IMR-90 (cell line): ENCODE measurements at regions not wholly inside any gene's neighbourhood (a gene's known extent, or its start where the extent isn't known, plus 50 kb on each side); places are given as distances from the start of the nearest gene placed in this dataset.

ENCODE experiments used
- ATAC-seq: fragments of 200-7000 bp; cut with Tn5 transposase; 2 replicates; pipeline ENCODE4 v1.9.1; 2020; ENCODE audit warnings: low read depth, mild to moderate bottlenecking, moderate library complexity
- BruUV-seq: library from RNA; stranded (reverse); fragments of 400-500 nt; replicated peaks from 2 replicates; lab custom pipeline; 2021; lab: Mats Ljungman, UMichigan
- CTCF ChIA-PET: fragments of 300-600 bp; formaldehyde crosslinking; extraction: SDS; loops from one replicate; lab custom pipeline; 2021; ENCODE audit warnings: antibody characterized with exemption; lab: Yijun Ruan, JAX
- POLR2A ChIA-PET: fragments of 300-600 bp; sonication (Branson Sonifier 250); formaldehyde crosslinking; loops from one replicate; lab custom pipeline; 2022; ENCODE audit warnings: antibody characterized with exemption; ENCODE audit not compliant: unreplicated experiment; lab: Charles Lee
- DNase-seq: peaks from one replicate; pipeline ENCODE4 v3.0.0; 2013
- H2AFZ ChIP-seq: replicated peaks from 2 replicates; pipeline ENCODE3; 2013; ENCODE audit warnings: low read length, mild to moderate bottlenecking; ENCODE audit not compliant: poor library complexity
- H2AK5ac ChIP-seq: 2 replicates; pipeline ENCODE4 v1.6.1; 2013; ENCODE audit warnings: low read depth, low read length, inconsistent platforms
- H2AK9ac ChIP-seq: replicated peaks from 2 replicates; pipeline ENCODE3; 2013; ENCODE audit warnings: mild to moderate bottlenecking, low read depth, low read length, moderate library complexity; ENCODE audit not compliant: poor library complexity
- H2BK120ac ChIP-seq: 2 replicates; pipeline ENCODE4 v1.6.1; 2013; ENCODE audit warnings: low read depth, low read length, inconsistent platforms
- H2BK15ac ChIP-seq: 3 replicates; pipeline ENCODE4 v1.6.1; 2013; ENCODE audit warnings: low read depth, low read length, inconsistent platforms
- H2BK20ac ChIP-seq: 2 replicates; pipeline ENCODE4 v1.6.1; 2013; ENCODE audit warnings: low read depth, mild to moderate bottlenecking, inconsistent platforms, low read length, moderate library complexity
- H2BK5ac ChIP-seq: 2 replicates; pipeline ENCODE4 v1.6.1; 2013; ENCODE audit warnings: mild to moderate bottlenecking, low read depth, low read length, inconsistent platforms; ENCODE audit not compliant: poor library complexity, severe bottlenecking
- H3K14ac ChIP-seq: replicated peaks from 2 replicates; pipeline ENCODE4 v1.6.1; 2013; ENCODE audit warnings: low read depth, low read length, inconsistent platforms
- H3K18ac ChIP-seq: 2 replicates; pipeline ENCODE4 v1.6.1; 2013; ENCODE audit warnings: low read depth, low read length, control low read depth
- H3K23ac ChIP-seq: 2 replicates; pipeline ENCODE4 v1.6.1; 2013; ENCODE audit warnings: low read depth, low read length, inconsistent platforms
- H3K27ac ChIP-seq: 2 replicates; pipeline ENCODE4 v1.5.1; 2013; ENCODE audit warnings: mild to moderate bottlenecking, control low read depth, low read length; ENCODE audit not compliant: insufficient read depth
- H3K27me3 ChIP-seq: 2 replicates; pipeline ENCODE4 v1.6.1; 2013; ENCODE audit warnings: low read length; ENCODE audit not compliant: control insufficient read depth, insufficient read depth
- H3K36me3 ChIP-seq: 2 replicates; pipeline ENCODE4 v1.6.1; 2013; ENCODE audit warnings: low read length, mixed read lengths; ENCODE audit not compliant: control insufficient read depth, insufficient read depth
- H3K4ac ChIP-seq: 2 replicates; pipeline ENCODE4 v1.6.1; 2013; ENCODE audit warnings: low read depth, low read length, inconsistent platforms
- H3K4me1 ChIP-seq: 2 replicates; pipeline ENCODE4 v1.6.1; 2013; ENCODE audit warnings: low read length, mixed read lengths; ENCODE audit not compliant: control insufficient read depth, insufficient read depth
- H3K4me2 ChIP-seq: 2 replicates; pipeline ENCODE4 v1.6.1; 2013; ENCODE audit warnings: low read depth, mild to moderate bottlenecking, control low read depth, low read length, moderate library complexity
- H3K4me3 ChIP-seq: 2 replicates; pipeline ENCODE4 v1.5.1; 2013; ENCODE audit warnings: low read depth, mild to moderate bottlenecking, control low read depth, low read length, moderate library complexity; ENCODE audit not compliant: insufficient read depth
- H3K56ac ChIP-seq: 2 replicates; pipeline ENCODE4 v1.6.1; 2013; ENCODE audit warnings: low read length, inconsistent platforms; ENCODE audit not compliant: insufficient read depth; ENCODE audit errors: extremely low read depth
- H3K79me1 ChIP-seq, 2 experiments: 2 replicates each; pipeline ENCODE4 v1.6.1; 2013; ENCODE audit warnings: low read length in 2 of 2, inconsistent platforms in 1 of 2, low read depth in 1 of 2
- H3K9ac ChIP-seq: 2 replicates; pipeline ENCODE4 v1.6.1; 2013; ENCODE audit warnings: low read depth, low read length, control low read depth
- H3K9me1 ChIP-seq: 2 replicates; pipeline ENCODE4 v1.6.1; 2013; ENCODE audit warnings: low read length, inconsistent platforms; ENCODE audit not compliant: insufficient read depth
- H3K9me3 ChIP-seq: 2 replicates; pipeline ENCODE4 v1.6.1; 2013; ENCODE audit warnings: low read length; ENCODE audit not compliant: control insufficient read depth, insufficient read depth
- H4K20me1 ChIP-seq: 2 replicates; pipeline ENCODE4 v1.6.1; 2013; ENCODE audit warnings: low read length, inconsistent platforms; ENCODE audit not compliant: insufficient read depth
- H4K5ac ChIP-seq: 2 replicates; pipeline ENCODE4 v1.6.1; 2013; ENCODE audit warnings: mild to moderate bottlenecking, low read depth, low read length, control low read depth
- H4K8ac ChIP-seq, 2 experiments: 2 replicates each; pipeline ENCODE4 v1.6.1; 2013; ENCODE audit warnings: low read depth in 2 of 2, low read length in 2 of 2, control low read depth in 1 of 2, inconsistent platforms in 1 of 2
- H4K91ac ChIP-seq: 2 replicates; pipeline ENCODE4 v1.6.1; 2013; ENCODE audit warnings: low read depth, low read length, inconsistent platforms; ENCODE audit not compliant: insufficient read depth
- BHLHE40 ChIP-seq: fragments of 150-350 bp; IDR thresholded peaks from 2 replicates; pipeline ENCODE4 v1.6.1; 2016; ENCODE audit warnings: mild to moderate bottlenecking, low read depth, low read length
- CEBPB ChIP-seq: IDR thresholded peaks from 2 replicates; pipeline ENCODE4 v1.6.1; 2012; ENCODE audit warnings: low read depth, low read length, improper control_type of control experiment
- CHD1 ChIP-seq: IDR thresholded peaks from 2 replicates; pipeline ENCODE4 v1.6.1; 2012; ENCODE audit warnings: low read depth, low read length, improper control_type of control experiment
- MAFK ChIP-seq: IDR thresholded peaks from 2 replicates; pipeline ENCODE4 v1.6.1; 2012; ENCODE audit warnings: low read depth, low read length, improper control_type of control experiment
- MAZ ChIP-seq: IDR thresholded peaks from 2 replicates; pipeline ENCODE4 v1.6.1; 2012; ENCODE audit warnings: low read depth, mild to moderate bottlenecking, low read length, improper control_type of control experiment, moderate library complexity, borderline replicate concordance
- MXI1 ChIP-seq: IDR thresholded peaks from 2 replicates; pipeline ENCODE4 v1.6.1; 2012; ENCODE audit warnings: low read depth, mild to moderate bottlenecking, low read length, moderate library complexity, borderline replicate concordance
- NFE2L2 ChIP-seq: fragments of 150-350 bp; IDR thresholded peaks from 2 replicates; pipeline ENCODE4 v1.6.1; 2016; ENCODE audit warnings: low read depth, mild to moderate bottlenecking, low read length
- POLR2A ChIP-seq: IDR thresholded peaks from 2 replicates; pipeline ENCODE4 v1.6.1; 2012; ENCODE audit warnings: mild to moderate bottlenecking, low read depth, low read length
- RAD21 ChIP-seq: IDR thresholded peaks from 2 replicates; pipeline ENCODE4 v1.6.1; 2012; ENCODE audit warnings: low read length, improper control_type of control experiment
- RCOR1 ChIP-seq: IDR thresholded peaks from 2 replicates; pipeline ENCODE4 v1.6.1; 2012; ENCODE audit warnings: mild to moderate bottlenecking, low read length, improper control_type of control experiment; ENCODE audit not compliant: insufficient replicate concordance
- RFX5 ChIP-seq: IDR thresholded peaks from 2 replicates; pipeline ENCODE4 v1.8.0; 2012; ENCODE audit warnings: low read depth, mild to moderate bottlenecking, low read length, moderate library complexity
- SMC3 ChIP-seq: fragments of 150-350 bp; IDR thresholded peaks from 2 replicates; pipeline ENCODE4 v1.6.1; 2016; ENCODE audit warnings: low read depth, mild to moderate bottlenecking, antibody characterized with exemption, low read length, moderate library complexity
- WGBS, 2 experiments: methylation state at CpG; one replicate each; pipeline versions ENCODE4 v1.1.5 to v1.1.7; 2013; ENCODE audit warnings: missing lambda C conversion rate in 2 of 2; ENCODE audit not compliant: insufficient read length in 1 of 2; ENCODE audit errors: extremely low coverage in 2 of 2; 5-methylcytosine and 5-hydroxymethylcytosine counted together
- dilution Hi-C: fragments of 300-500 bp; cut with HindIII; formaldehyde crosslinking; loops from one replicate; pipeline ENCODE4 v1.14.3; 2018; ENCODE audit warnings: low sequenced_read_pairs; ENCODE audit not compliant: unreplicated experiment
- in situ Hi-C: fragments of 300-500 bp; cut with MboI; formaldehyde crosslinking; loops from 3 replicates; pipeline ENCODE4 v1.14.3; 2019; ENCODE audit warnings: low sequenced_read_pairs, inconsistent platforms, mixed read lengths
- intact Hi-C: fragments of 100-400 bp; cut with micrococcal nuclease; formaldehyde crosslinking; loops from 2 replicates; pipeline ENCODE4 v1.10.0; 2022
- TF ChIP-seq, protein P1 (sequence below): fragments of 150-350 bp; IDR thresholded peaks from 2 replicates; pipeline ENCODE4 v1.6.1; 2017; ENCODE audit warnings: mild to moderate bottlenecking, antibody characterized with exemption, low read length, low read depth
- TF ChIP-seq, protein P2 (sequence below): conservative IDR thresholded peaks from 2 replicates; pipeline ENCODE4 v1.5.1; 2012; ENCODE audit warnings: mild to moderate bottlenecking, low read depth, low read length, improper control_type of control experiment
- TF ChIP-seq, protein P3 (sequence below): fragments of 150-350 bp; IDR thresholded peaks from 2 replicates; pipeline ENCODE4 v1.6.1; 2016; ENCODE audit warnings: low read depth, mild to moderate bottlenecking, low read length, moderate library complexity, borderline replicate concordance

DNA sequence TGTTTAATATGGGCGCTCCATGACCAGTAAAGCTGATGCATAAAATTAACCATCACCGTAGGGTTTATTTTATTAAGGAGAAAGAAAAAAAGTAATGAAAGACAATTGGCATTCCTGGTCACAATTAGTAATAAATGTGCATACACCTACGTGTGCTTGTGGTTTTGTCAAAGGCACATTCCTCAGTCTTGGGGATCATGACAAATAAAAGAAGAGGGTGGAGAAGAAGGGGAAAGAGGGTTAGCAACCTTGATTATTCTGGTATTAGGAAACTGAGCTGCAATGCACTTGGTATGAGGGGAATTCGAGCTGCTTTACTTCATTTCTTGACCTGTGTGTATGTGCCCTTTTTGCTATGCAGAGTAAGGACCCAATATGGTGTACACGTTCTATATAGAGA is 1798.3 kb upstream of the PCDH7 start:
- dilution Hi-C loops: no loop called here
- Histone ChIP-seq H4K91ac (no peak overlapping the region), H3K4me2 (no peak overlapping the region), H2AK5ac (no peak overlapping the region), H3K9me1 (no peaks in the 10 kb centered on the region), H4K20me1 (no peaks in the 10 kb centered on the region), H3K27ac (no peak overlapping the region), H3K4me1 (no peaks in the 10 kb centered on the region), H4K8ac (no peak overlapping the region), H3K4me3 (no peak overlapping the region), H2BK20ac (no peak overlapping the region), H3K18ac (no peak overlapping the region), H2AK9ac (no peak overlapping the region), H3K4ac (no peak overlapping the region), H2AFZ (no peak overlapping the region), H3K27me3 (no peaks in the 10 kb centered on the region), H3K56ac (no peak overlapping the region), H3K79me1 (no peaks in the 10 kb centered on the region), H3K9ac (no peak overlapping the region), H3K9me3 (no peaks in the 10 kb centered on the region), H3K14ac (no peak overlapping the region), H3K23ac (no peak overlapping the region), H3K36me3 (no peaks in the 10 kb centered on the region), H2BK15ac (no peak overlapping the region), H2BK120ac (no peak overlapping the region), H2BK5ac (no peak overlapping the region), H4K5ac (no peak overlapping the region)
- ATAC-seq (no peak), DNase-seq (no peak)
- ChIA-PET CTCF (interaction anchor here (0.6 kb wide), 1 partner anchor 67 kb away, joined by 4 read pairs; no protein-coding TSS in a partner anchor), POLR2A (no interaction called here)
- intact Hi-C loops: no loop called here
- whole genome bisulfite sequencing, 2 experiments: no CpG with 5 or more reads among the region's 5 CpGs
- no TSS peak for BruUV-seq
- TF ChIP-seq, protein P1, sequence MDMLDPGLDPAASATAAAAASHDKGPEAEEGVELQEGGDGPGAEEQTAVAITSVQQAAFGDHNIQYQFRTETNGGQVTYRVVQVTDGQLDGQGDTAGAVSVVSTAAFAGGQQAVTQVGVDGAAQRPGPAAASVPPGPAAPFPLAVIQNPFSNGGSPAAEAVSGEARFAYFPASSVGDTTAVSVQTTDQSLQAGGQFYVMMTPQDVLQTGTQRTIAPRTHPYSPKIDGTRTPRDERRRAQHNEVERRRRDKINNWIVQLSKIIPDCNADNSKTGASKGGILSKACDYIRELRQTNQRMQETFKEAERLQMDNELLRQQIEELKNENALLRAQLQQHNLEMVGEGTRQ: no peak
- TF ChIP-seq MXI1: no peak
- no peak for TF ChIP-seq MAFK
- no peak for TF ChIP-seq NFE2L2
- TF ChIP-seq CEBPB: no peak
- TF ChIP-seq, protein P2, sequence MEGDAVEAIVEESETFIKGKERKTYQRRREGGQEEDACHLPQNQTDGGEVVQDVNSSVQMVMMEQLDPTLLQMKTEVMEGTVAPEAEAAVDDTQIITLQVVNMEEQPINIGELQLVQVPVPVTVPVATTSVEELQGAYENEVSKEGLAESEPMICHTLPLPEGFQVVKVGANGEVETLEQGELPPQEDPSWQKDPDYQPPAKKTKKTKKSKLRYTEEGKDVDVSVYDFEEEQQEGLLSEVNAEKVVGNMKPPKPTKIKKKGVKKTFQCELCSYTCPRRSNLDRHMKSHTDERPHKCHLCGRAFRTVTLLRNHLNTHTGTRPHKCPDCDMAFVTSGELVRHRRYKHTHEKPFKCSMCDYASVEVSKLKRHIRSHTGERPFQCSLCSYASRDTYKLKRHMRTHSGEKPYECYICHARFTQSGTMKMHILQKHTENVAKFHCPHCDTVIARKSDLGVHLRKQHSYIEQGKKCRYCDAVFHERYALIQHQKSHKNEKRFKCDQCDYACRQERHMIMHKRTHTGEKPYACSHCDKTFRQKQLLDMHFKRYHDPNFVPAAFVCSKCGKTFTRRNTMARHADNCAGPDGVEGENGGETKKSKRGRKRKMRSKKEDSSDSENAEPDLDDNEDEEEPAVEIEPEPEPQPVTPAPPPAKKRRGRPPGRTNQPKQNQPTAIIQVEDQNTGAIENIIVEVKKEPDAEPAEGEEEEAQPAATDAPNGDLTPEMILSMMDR: no peak
- no peak for TF ChIP-seq RCOR1
- TF ChIP-seq, protein P3, sequence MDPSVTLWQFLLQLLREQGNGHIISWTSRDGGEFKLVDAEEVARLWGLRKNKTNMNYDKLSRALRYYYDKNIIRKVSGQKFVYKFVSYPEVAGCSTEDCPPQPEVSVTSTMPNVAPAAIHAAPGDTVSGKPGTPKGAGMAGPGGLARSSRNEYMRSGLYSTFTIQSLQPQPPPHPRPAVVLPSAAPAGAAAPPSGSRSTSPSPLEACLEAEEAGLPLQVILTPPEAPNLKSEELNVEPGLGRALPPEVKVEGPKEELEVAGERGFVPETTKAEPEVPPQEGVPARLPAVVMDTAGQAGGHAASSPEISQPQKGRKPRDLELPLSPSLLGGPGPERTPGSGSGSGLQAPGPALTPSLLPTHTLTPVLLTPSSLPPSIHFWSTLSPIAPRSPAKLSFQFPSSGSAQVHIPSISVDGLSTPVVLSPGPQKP: no peak
- TF ChIP-seq BHLHE40: no peak
- TF ChIP-seq POLR2A: no peak
- TF ChIP-seq MAZ: no peak
- TF ChIP-seq RAD21: no peak
- no peak for TF ChIP-seq CHD1
- no peak for TF ChIP-seq SMC3
- no peak for TF ChIP-seq RFX5
- in situ Hi-C loops: no loop called here
